NCI-H446 (cell line): ENCODE measurements at regions not wholly inside any gene's neighbourhood (a gene's known extent, or its start where the extent isn't known, plus 50 kb on each side); places are given as distances from the start of the nearest gene placed in this dataset.

Source experiments
- DNase-seq, 2 experiments: peaks; one replicate each; lab custom pipeline; 2025; lab: John Stamatoyannopoulos, UW

GRCh38 chr5:175765858-175766257 lies 105.5 kb upstream of the CPLX2 start:
- no peak for DNase-seq

- DNase-seq = no peak
These were observed 104.4 kb upstream of the CPLX2 start for GRCh38 chr5:175766963-175767362.

- DNase-seq = no peak
These were observed 98.4 kb upstream of the CPLX2 start for GRCh38 chr5:175772747-175773533.

- DNase-seq = no peak
These were observed 97.8 kb upstream of the CPLX2 start for GRCh38 chr5:175773534-175774070.

GRCh38 chr5:175775416-175775815 lies 96.0 kb upstream of the CPLX2 start:
- no peak for DNase-seq

- peak; percentile 97 to 100 for DNase-seq
These were observed 92.4 kb upstream of the CPLX2 start for GRCh38 chr5:175778951-175779503.

GRCh38 chr5:175783739-175784138 lies 87.6 kb upstream of the CPLX2 start:
- no peak for DNase-seq

- DNase-seq = no peak
These were observed 87.1 kb upstream of the CPLX2 start for GRCh38 chr5:175784230-175784629.

GRCh38 chr5:175785681-175786080 lies 85.7 kb upstream of the CPLX2 start:
- DNase-seq = no peak

- no peak for DNase-seq
These were observed 83.1 kb upstream of the CPLX2 start for GRCh38 chr5:175788155-175788787.

- no peak for DNase-seq
These were observed 81.7 kb upstream of the CPLX2 start for GRCh38 chr5:175789670-175790069.

- no peak for DNase-seq
These were observed 80.6 kb upstream of the CPLX2 start for GRCh38 chr5:175790796-175791195.

- DNase-seq = no peak
These were observed 75.4 kb upstream of the CPLX2 start for GRCh38 chr5:175795959-175796358.

- DNase-seq = peak in 1 of 2 experiments; percentile 68
These were observed 74.6 kb upstream of the CPLX2 start for GRCh38 chr5:175796536-175797499.

- peak; percentile 60 to 67 for DNase-seq
These were observed 73.8 kb upstream of the CPLX2 start for GRCh38 chr5:175797521-175798038.

- DNase-seq = no peak
These were observed 72.8 kb upstream of the CPLX2 start for GRCh38 chr5:175798626-175799025.

GRCh38 chr5:175800656-175801081 lies 70.7 kb upstream of the CPLX2 start:
- peak in 1 of 2 experiments; percentile 60 for DNase-seq

- DNase-seq = no peak
These were observed 69.0 kb upstream of the CPLX2 start for GRCh38 chr5:175802361-175802760.

- DNase-seq = no peak
These were observed 68.1 kb upstream of the CPLX2 start for GRCh38 chr5:175803254-175803653.

GRCh38 chr5:175803736-175804454 lies 67.5 kb upstream of the CPLX2 start:
- no peak for DNase-seq
